Peyer's patch (tissue), 4 donors: ENCODE measurements at regions not wholly inside any gene's neighbourhood (a gene's known extent, or its start where the extent isn't known, plus 50 kb on each side); places are given as distances from the start of the nearest gene placed in this dataset.

Source experiments
- CTCF ChIP-seq, 6 experiments: fragments of 450-650 bp in 4 of 6; fragments of 200-600 bp in 2 of 6; sonication (generic) in 1 of 6; IDR thresholded peaks; one replicate each; pipeline ENCODE4 v1.5.1; 2017 to 2019; ENCODE audit warnings: antibody characterized with exemption in 6 of 6, mild to moderate bottlenecking in 3 of 6, moderate library complexity in 1 of 6
- POLR2A ChIP-seq, 2 donors: fragments of 450-650 bp; IDR thresholded peaks; one replicate each; pipeline ENCODE4 v1.5.1; 2017; ENCODE audit warnings: antibody characterized with exemption in 2 of 2, mild to moderate bottlenecking in 2 of 2, moderate library complexity in 2 of 2

GRCh38 chr2:41913311-41913710 is 134.5 kb upstream of the PKDCC start:
- TF ChIP-seq CTCF (IDR thresholded peaks at IDR 0.05) (no peak), POLR2A (IDR thresholded peaks at IDR 0.05) (no peak)
